Neural progenitor cell (in vitro differentiated cells): ENCODE measurements at regions not wholly inside any gene's neighbourhood (a gene's known extent, or its start where the extent isn't known, plus 50 kb on each side); places are given as distances from the start of the nearest gene placed in this dataset.
A peak's percentile ranks its signal among the peaks of the same experiment; 100 is the strongest.

Source experiments
- DNase-seq: peaks from one replicate; pipeline ENCODE4 v3.0.0-alpha.2; 2016; ENCODE audit warnings: low spot score
- H2AFZ ChIP-seq: fragments of 200-600 bp; sonication (generic); replicated peaks from 2 replicates; pipeline ENCODE4 v1.6.1; 2016; ENCODE audit warnings: antibody characterized with exemption
- H3F3A ChIP-seq: fragments of 200-600 bp; sonication (generic); 2 replicates; pipeline ENCODE4 v1.6.1; 2016; ENCODE audit warnings: antibody characterized with exemption, low read depth
- H3K27ac ChIP-seq: fragments of 200-600 bp; sonication (generic); 2 replicates; pipeline ENCODE4 v1.5.1; 2016; ENCODE audit warnings: mild to moderate bottlenecking
- H3K27me3 ChIP-seq: fragments of 200-600 bp; sonication (generic); 2 replicates; pipeline ENCODE4 v1.6.1; 2016; ENCODE audit warnings: mild to moderate bottlenecking, moderate library complexity
- H3K36me3 ChIP-seq: fragments of 200-600 bp; sonication (generic); 2 replicates; pipeline ENCODE4 v1.5.1; 2016
- H3K4me1 ChIP-seq: fragments of 200-600 bp; sonication (generic); 2 replicates; pipeline ENCODE4 v1.6.1; 2016; ENCODE audit warnings: mixed run types
- H3K4me2 ChIP-seq: fragments of 200-600 bp; sonication (generic); 2 replicates; pipeline ENCODE4 v1.6.1; 2016
- H3K4me3 ChIP-seq: fragments of 200-600 bp; sonication (generic); 2 replicates; pipeline ENCODE4 v1.5.1; 2016
- H3K79me2 ChIP-seq: fragments of 200-600 bp; sonication (generic); 2 replicates; pipeline ENCODE4 v1.6.1; 2016; ENCODE audit warnings: low read depth
- H3K9ac ChIP-seq: fragments of 200-600 bp; sonication (generic); 2 replicates; pipeline ENCODE4 v1.6.1; 2016
- H3K9me3 ChIP-seq: fragments of 200-600 bp; sonication (generic); 2 replicates; pipeline ENCODE4 v1.5.1; 2016; ENCODE audit warnings: low read depth
- H4K20me1 ChIP-seq: fragments of 200-600 bp; sonication (generic); 2 replicates; pipeline ENCODE4 v1.6.1; 2016; ENCODE audit warnings: low read depth
- H3K27ac Mint-ChIP-seq: 3 replicates; pipeline ENCODE4 v1.8.0; 2021; ENCODE audit warnings: mixed read lengths
- H3K27me3 Mint-ChIP-seq: 2 replicates; pipeline ENCODE4 v1.8.0; 2022; ENCODE audit warnings: low read depth, mild to moderate bottlenecking, inconsistent platforms, moderate library complexity, mixed read lengths; ENCODE audit not compliant: insufficient read depth
- H3K36me3 Mint-ChIP-seq: 3 replicates; pipeline ENCODE4 v1.8.0; 2021; ENCODE audit warnings: mixed read lengths
- H3K4me1 Mint-ChIP-seq: 3 replicates; pipeline ENCODE4 v1.8.0; 2021; ENCODE audit warnings: mixed read lengths
- H3K4me3 Mint-ChIP-seq: 3 replicates; pipeline ENCODE4 v1.8.0; 2021; ENCODE audit warnings: mild to moderate bottlenecking, moderate library complexity, mixed read lengths
- H3K9me3 Mint-ChIP-seq: 3 replicates; pipeline ENCODE4 v1.8.0; 2020; ENCODE audit warnings: mixed read lengths
- CTCF ChIP-seq: fragments of 200-600 bp; sonication (generic); IDR thresholded peaks from 2 replicates; pipeline ENCODE4 v1.5.1; 2017; ENCODE audit warnings: antibody characterized with exemption, mild to moderate bottlenecking
- EZH2 ChIP-seq: fragments of 200-600 bp; sonication (generic); IDR thresholded peaks from 2 replicates; pipeline ENCODE4 v1.6.1; 2017; ENCODE audit warnings: antibody characterized with exemption, mild to moderate bottlenecking, moderate library complexity
- EZH2phosphoT487 ChIP-seq: fragments of 200-600 bp; sonication (generic); IDR thresholded peaks from 2 replicates; pipeline ENCODE4 v1.6.1; 2017; ENCODE audit warnings: antibody characterized with exemption

- Histone ChIP-seq H3K4me1 (no peaks in the 10 kb centered on the region), H4K20me1 (no peaks in the 10 kb centered on the region), H3K9ac (no peak overlapping the region), H3K27me3 (no peaks in the 10 kb centered on the region), H3K9me3 (no peaks in the 10 kb centered on the region), H3K4me3 (no peak overlapping the region), H3K36me3 (no peaks in the 10 kb centered on the region), H3K79me2 (no peaks in the 10 kb centered on the region), H3F3A (no peaks in the 10 kb centered on the region), H3K27ac (no peak overlapping the region), H3K4me2 (no peak overlapping the region), H2AFZ (no peak overlapping the region)
- no peak overlapping the region for H3K27ac Mint-ChIP-seq
- no peak for TF ChIP-seq CTCF
- TF ChIP-seq EZH2: no peak
- no peak for TF ChIP-seq EZH2phosphoT487
- H3K27me3 Mint-ChIP-seq: no peaks in the 10 kb centered on the region
- H3K36me3 Mint-ChIP-seq: no peaks in the 10 kb centered on the region
- peaks cover 4% of the 10 kb centered on the region for H3K4me1 Mint-ChIP-seq
- H3K4me3 Mint-ChIP-seq: no peak overlapping the region
- H3K9me3 Mint-ChIP-seq: peaks cover 9% of the 10 kb centered on the region
- DNase-seq: no peak
Measured at GRCh38 chr13:80430561-80430960, 89.6 kb upstream of the SPRY2 start.

DNA sequence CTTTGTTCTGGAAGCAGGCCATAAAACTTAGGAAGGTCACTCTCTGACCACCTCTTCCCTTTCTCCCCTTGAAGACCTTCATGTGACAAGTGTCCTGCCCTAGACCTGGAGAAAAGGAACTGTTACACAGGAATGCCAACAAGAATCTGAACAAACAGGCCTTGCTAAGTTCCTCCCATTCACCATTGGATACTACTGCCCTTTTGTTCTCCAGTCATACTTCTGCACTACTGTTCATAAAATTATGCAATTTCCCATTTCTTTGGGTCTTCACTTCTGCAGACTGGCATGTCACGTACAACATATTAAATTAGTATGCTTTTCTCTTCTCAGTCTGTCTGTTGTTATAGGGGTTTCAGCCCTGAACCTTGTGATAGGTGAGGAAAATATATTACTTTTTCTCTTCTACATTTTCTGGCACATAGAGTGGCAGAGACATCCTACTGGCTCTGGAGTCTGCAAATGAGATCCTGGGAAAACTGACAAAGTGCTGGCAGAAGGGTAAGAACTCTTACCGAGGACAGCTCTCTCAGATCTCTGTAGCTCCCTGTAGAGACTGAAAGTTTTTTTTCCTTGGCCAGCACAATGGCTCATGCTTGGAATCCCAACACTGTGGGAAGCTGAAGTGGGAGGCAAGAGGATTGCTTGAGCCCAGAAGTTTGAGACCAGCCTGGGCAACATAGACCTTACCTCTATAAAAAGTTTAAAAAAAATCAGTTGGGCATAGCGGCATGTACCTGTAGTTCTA is 87.6 kb upstream of the SPRY2 start:
- Mint-ChIP-seq H3K4me1 (peaks cover 4% of the 10 kb centered on the region), H3K9me3 (peaks cover 24% of the 10 kb centered on the region), H3K27me3 (no peaks in the 10 kb centered on the region), H3K36me3 (peaks cover 5% of the 10 kb centered on the region), H3K27ac (peak overlapping the region; percentile 62), H3K4me3 (no peak overlapping the region)
- Histone ChIP-seq H3F3A (no peaks in the 10 kb centered on the region), H3K9me3 (no peaks in the 10 kb centered on the region), H4K20me1 (no peaks in the 10 kb centered on the region), H3K9ac (no peak overlapping the region), H3K36me3 (no peaks in the 10 kb centered on the region), H3K79me2 (no peaks in the 10 kb centered on the region), H3K4me3 (no peak overlapping the region), H3K4me2 (no peak overlapping the region), H2AFZ (no peak overlapping the region), H3K4me1 (no peaks in the 10 kb centered on the region), H3K27me3 (no peaks in the 10 kb centered on the region), H3K27ac (no peak overlapping the region)
- TF ChIP-seq EZH2phosphoT487 (no peak), CTCF (no peak), EZH2 (no peak)
- DNase-seq: peak; percentile 14

- H3K9me3 Mint-ChIP-seq: peaks cover 36% of the 10 kb centered on the region
- no peak overlapping the region for H3K4me3 ChIP-seq
- H2AFZ ChIP-seq: no peak overlapping the region
- H3K4me1 ChIP-seq: no peaks in the 10 kb centered on the region
- TF ChIP-seq EZH2 (no peak), CTCF (no peak), EZH2phosphoT487 (no peak)
- H3K36me3 Mint-ChIP-seq: peaks cover under 1% of the 10 kb centered on the region
- peaks cover 3% of the 10 kb centered on the region for H3K27me3 Mint-ChIP-seq
- H3K9ac ChIP-seq: no peak overlapping the region
- H3K27ac Mint-ChIP-seq: no peak overlapping the region
- no peaks in the 10 kb centered on the region for H4K20me1 ChIP-seq
- no peak overlapping the region for H3K4me2 ChIP-seq
- no peaks in the 10 kb centered on the region for H3K36me3 ChIP-seq
- H3K27ac ChIP-seq: no peak overlapping the region
- H3K27me3 ChIP-seq: no peaks in the 10 kb centered on the region
- H3K4me1 Mint-ChIP-seq: no peaks in the 10 kb centered on the region
- H3K4me3 Mint-ChIP-seq: no peak overlapping the region
- no peak for DNase-seq
- no peaks in the 10 kb centered on the region for H3K9me3 ChIP-seq
- no peaks in the 10 kb centered on the region for H3F3A ChIP-seq
- no peaks in the 10 kb centered on the region for H3K79me2 ChIP-seq
Measured at GRCh38 chr13:80419416-80419815, 78.5 kb upstream of the SPRY2 start.
